ENCODE measurements at regions not wholly inside any gene's neighbourhood (a gene's known extent, or its start where the extent isn't known, plus 50 kb on each side); places are given as distances from the start of the nearest gene placed in this dataset.

DNA sequence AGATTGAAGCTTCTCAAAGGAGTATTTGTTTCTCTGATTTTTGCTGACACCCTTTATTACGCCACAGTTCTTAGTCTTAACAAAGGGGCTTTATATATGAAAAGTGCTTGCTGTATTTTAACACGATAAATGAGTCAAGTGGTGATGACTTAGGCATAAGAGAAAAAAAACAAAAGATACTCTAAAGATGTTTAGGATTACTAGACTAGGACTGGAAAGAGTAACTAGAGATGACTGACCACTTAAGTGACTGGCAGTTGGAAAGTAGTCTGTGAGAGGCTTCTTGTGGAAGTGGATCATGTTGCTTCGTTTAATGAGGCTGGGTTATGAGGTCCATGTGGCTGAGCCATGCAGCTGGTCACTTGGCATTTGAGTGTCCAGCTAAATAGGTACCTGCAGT lies 69.4 kb upstream of the ACTBL2 start:
- TF ChIP-seq, protein P1, sequence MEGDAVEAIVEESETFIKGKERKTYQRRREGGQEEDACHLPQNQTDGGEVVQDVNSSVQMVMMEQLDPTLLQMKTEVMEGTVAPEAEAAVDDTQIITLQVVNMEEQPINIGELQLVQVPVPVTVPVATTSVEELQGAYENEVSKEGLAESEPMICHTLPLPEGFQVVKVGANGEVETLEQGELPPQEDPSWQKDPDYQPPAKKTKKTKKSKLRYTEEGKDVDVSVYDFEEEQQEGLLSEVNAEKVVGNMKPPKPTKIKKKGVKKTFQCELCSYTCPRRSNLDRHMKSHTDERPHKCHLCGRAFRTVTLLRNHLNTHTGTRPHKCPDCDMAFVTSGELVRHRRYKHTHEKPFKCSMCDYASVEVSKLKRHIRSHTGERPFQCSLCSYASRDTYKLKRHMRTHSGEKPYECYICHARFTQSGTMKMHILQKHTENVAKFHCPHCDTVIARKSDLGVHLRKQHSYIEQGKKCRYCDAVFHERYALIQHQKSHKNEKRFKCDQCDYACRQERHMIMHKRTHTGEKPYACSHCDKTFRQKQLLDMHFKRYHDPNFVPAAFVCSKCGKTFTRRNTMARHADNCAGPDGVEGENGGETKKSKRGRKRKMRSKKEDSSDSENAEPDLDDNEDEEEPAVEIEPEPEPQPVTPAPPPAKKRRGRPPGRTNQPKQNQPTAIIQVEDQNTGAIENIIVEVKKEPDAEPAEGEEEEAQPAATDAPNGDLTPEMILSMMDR (conservative IDR thresholded peaks at IDR 0.05; ENCODE audit: low read depth, low read length) = no peak
- no peak overlapping the region for H3K4me3 ChIP-seq (ENCODE audit: low read depth, low read length)
- no peak for DNase-seq (ENCODE audit: low read depth)

DNA sequence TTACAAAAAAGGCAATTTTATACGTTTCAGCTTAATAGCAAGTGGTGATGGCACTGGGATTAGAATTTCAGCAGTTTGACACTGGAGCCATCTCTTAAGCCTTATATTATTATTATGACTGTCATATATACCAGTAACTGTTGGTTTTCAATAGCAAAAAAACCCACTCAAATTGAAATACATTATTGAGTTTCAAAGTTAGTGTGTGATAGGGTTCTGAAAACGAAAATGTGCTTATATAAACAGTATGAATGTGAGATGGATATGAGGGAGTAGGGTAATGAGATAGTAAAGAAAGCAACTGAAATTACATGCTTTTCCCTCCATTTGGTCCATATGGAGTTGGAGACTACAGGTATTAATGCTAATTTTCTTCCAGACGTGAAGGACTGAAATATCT lies 68.6 kb upstream of the ACTBL2 start:
- TF ChIP-seq, protein P1 (conservative IDR thresholded peaks at IDR 0.05; ENCODE audit: low read depth, low read length) = no peak
- DNase-seq (ENCODE audit: low read depth) = no peak

DNA sequence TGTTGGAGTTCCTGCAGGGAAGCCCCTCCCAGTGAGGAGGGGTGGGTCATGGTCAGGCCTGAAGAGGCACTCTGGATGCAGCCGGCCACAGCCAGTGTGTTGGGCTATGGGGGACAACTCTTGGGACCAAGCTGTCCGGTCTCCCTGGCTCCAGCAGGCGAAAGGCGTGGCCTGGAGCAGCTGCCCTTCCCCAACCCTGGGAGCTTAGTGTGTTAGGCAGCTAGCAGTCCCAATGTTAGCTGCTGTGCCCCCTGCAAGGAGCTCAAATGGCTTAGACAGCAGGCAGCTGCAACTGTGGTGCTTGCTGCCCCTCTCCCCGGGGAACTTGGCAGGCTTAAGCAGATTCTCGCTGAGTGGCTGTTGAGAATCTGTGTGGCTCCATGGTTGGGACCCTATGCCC lies 67.5 kb upstream of the ACTBL2 start:
- no peak for DNase-seq (ENCODE audit: low read depth)
- TF ChIP-seq, protein P1 (conservative IDR thresholded peaks at IDR 0.05; ENCODE audit: low read depth, low read length) = no peak
- H3K4me3 ChIP-seq (ENCODE audit: low read depth, low read length) = no peak overlapping the region

More for the DNA sequence above, 68.6 kb upstream of the ACTBL2 start:
- H3K4me3 ChIP-seq (ENCODE audit: low read depth, low read length) = no peak overlapping the region

DNA sequence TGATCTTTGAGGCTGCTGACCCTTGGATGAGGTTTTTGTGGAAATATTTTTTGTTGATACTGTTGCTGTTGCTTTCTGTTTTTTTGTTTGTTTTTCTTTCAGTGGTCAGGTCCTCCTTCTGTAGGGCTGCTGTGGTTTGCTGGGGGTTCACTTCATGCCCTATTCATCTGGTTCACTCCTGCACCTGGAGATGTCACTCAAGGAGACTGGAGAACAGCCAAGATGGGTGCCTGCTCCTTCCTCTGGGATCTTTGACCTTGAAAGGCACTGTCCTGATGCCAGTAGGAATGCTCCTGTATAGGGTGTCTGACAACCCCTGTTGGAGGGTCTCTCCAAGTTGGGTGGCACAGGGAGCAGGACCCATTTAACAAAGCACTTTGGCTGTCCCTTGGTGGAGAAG lies 67.0 kb upstream of the ACTBL2 start:
- TF ChIP-seq, protein P1 (conservative IDR thresholded peaks at IDR 0.05; ENCODE audit: low read depth, low read length) = no peak
- H3K4me3 ChIP-seq (ENCODE audit: low read depth, low read length) = no peak overlapping the region
- DNase-seq (ENCODE audit: low read depth) = no peak

DNA sequence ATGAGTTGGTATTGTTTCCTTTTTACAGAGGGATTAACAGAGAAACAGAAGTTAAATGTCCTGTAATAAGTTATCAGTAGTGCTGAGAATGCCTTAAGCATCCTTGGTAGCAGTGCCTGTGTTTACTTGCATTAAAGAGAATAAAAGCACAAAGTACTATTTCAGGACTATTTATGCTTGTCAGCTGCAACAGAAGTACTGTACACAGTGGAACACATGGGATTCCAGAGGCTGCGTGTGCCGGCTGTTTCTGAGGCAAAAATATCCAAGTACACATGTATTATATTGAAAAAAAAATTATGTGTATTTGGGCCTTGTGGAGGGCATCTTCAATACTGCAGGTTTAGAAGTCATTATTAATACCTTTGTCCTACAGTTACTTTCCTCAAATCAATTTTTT lies 58.2 kb upstream of the ACTBL2 start:
- no peak for DNase-seq (ENCODE audit: low read depth)
- TF ChIP-seq, protein P1 (conservative IDR thresholded peaks at IDR 0.05; ENCODE audit: low read depth, low read length) = no peak
- no peak overlapping the region for H3K4me3 ChIP-seq (ENCODE audit: low read depth, low read length)

DNA sequence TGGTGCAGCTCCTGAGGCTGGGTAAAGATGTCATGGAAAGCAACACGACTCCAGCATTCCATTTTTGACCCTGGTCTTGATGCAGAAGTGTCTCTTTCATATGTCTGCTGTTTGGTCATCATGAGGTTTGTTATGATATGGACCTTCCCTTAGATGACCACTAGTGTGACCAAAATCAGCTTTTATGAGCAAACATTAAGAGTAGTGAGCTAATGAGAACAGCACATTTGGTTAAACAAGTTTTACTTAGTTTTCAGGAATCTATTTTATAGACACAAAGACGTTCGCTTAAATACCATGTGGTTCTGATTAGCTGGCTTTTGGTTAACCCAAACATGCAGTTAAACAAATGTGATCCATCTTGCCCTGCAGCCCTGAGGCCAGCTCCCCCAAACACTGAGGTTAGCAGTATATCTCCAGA lies 56.7 kb upstream of the ACTBL2 start:
- DNase-seq (ENCODE audit: low read depth) = peak; percentile 57
- TF ChIP-seq, protein P1 (conservative IDR thresholded peaks at IDR 0.05; ENCODE audit: low read depth, low read length) = no peak
- H3K4me3 ChIP-seq (ENCODE audit: low read depth, low read length) = no peak overlapping the region

DNA sequence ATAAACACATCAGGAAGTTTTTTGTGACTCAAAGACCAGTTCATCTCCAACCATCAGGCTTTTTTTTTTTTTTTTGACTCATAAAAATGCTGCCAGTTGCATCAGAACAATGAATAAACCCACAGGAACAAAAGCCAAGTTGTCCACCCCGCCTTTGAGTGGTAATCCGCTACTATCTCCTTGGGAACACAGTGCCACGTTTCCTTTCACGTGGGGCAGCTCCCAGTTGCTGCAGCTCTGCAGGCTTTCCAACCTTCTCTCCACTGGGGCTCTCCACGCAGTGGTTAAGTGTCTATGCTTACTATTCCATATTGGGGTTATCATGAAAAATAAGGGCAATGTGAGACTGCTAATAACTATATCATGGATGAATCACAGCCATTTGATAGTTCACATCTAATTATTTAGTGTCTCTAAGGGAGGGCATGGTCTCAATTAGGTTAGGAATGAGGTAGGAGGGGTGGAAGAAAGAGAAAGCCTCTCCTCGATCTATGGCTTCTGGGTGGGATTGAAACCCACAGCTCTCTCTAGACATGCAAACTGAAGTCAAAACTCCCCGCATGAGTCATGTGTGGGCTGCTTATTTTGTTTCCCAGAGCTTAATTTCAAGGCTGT lies 55.8 kb upstream of the ACTBL2 start:
- DNase-seq (ENCODE audit: low read depth) = peak; percentile 57
- TF ChIP-seq, protein P1 (conservative IDR thresholded peaks at IDR 0.05; ENCODE audit: low read depth, low read length) = no peak
- no peak overlapping the region for H3K4me3 ChIP-seq (ENCODE audit: low read depth, low read length)
